MM.1S (cell line): ENCODE measurements at regions not wholly inside any gene's neighbourhood (a gene's known extent, or its start where the extent isn't known, plus 50 kb on each side); places are given as distances from the start of the nearest gene placed in this dataset.

Experiments used
- DNase-seq: peaks from one replicate; pipeline ENCODE4 v3.0.0-alpha.2; 2015
- H2AFZ ChIP-seq: fragments of 300-600 bp; sonication (generic); 2 replicates; pipeline ENCODE4 v1.6.0; 2016; ENCODE audit warnings: antibody characterized with exemption, low read length
- H3F3A ChIP-seq: fragments of 300-600 bp; sonication (generic); 2 replicates; pipeline ENCODE4 v1.6.1; 2016; ENCODE audit warnings: mild to moderate bottlenecking, antibody characterized with exemption, low read length, moderate library complexity, mixed read lengths; ENCODE audit not compliant: insufficient read depth
- H3K27ac ChIP-seq: fragments of 300-600 bp; sonication (generic); 2 replicates; pipeline ENCODE4 v1.5.1; 2016; ENCODE audit warnings: mild to moderate bottlenecking, low read length
- H3K27me3 ChIP-seq: fragments of 300-600 bp; sonication (generic); replicated peaks from 2 replicates; pipeline ENCODE4 v1.6.0; 2016; ENCODE audit warnings: low read length; ENCODE audit not compliant: insufficient read depth
- H3K36me3 ChIP-seq: fragments of 300-600 bp; sonication (generic); replicated peaks from 2 replicates; pipeline ENCODE4 v1.6.1; 2016; ENCODE audit warnings: mild to moderate bottlenecking, low read length, mixed read lengths; ENCODE audit not compliant: insufficient read depth
- H3K4me1 ChIP-seq: fragments of 300-600 bp; sonication (generic); 2 replicates; pipeline ENCODE4 v1.6.1; 2016; ENCODE audit warnings: low read length, mixed read lengths
- H3K4me2 ChIP-seq: fragments of 300-600 bp; sonication (generic); 2 replicates; pipeline ENCODE4 v1.6.0; 2016; ENCODE audit warnings: low read depth, low read length
- H3K4me3 ChIP-seq: fragments of 300-600 bp; sonication (generic); 2 replicates; pipeline ENCODE4 v1.5.1; 2016; ENCODE audit warnings: low read length, mixed read lengths
- H3K79me2 ChIP-seq: fragments of 300-600 bp; sonication (generic); 2 replicates; pipeline ENCODE4 v1.6.1; 2016; ENCODE audit warnings: mixed run types, low read length, mixed read lengths
- H3K9ac ChIP-seq: fragments of 300-600 bp; sonication (generic); 2 replicates; pipeline ENCODE4 v1.6.1; 2016; ENCODE audit warnings: low read length, mixed read lengths
- H3K9me2 ChIP-seq: fragments of 300-600 bp; sonication (generic); replicated peaks from 2 replicates; pipeline ENCODE4 v1.6.1; 2016; ENCODE audit warnings: mild to moderate bottlenecking, low read length, mixed read lengths; ENCODE audit not compliant: insufficient read depth
- H3K9me3 ChIP-seq: fragments of 300-600 bp; sonication (generic); replicated peaks from 2 replicates; pipeline ENCODE4 v1.6.1; 2016; ENCODE audit warnings: mild to moderate bottlenecking, low read length, mixed read lengths; ENCODE audit not compliant: insufficient read depth
- H4K20me1 ChIP-seq: fragments of 300-600 bp; sonication (generic); 2 replicates; pipeline ENCODE4 v1.6.1; 2016; ENCODE audit warnings: mild to moderate bottlenecking, low read length, moderate library complexity, mixed read lengths; ENCODE audit not compliant: insufficient read depth
- CTCF ChIP-seq: fragments of 300-600 bp; sonication (generic); IDR thresholded peaks from 2 replicates; pipeline ENCODE4 v1.5.1; 2016; ENCODE audit warnings: antibody characterized with exemption, low read length, mixed read lengths
- EZH2 ChIP-seq: fragments of 300-600 bp; sonication (generic); optimal IDR thresholded peaks from 2 replicates; pipeline ENCODE3; 2017; ENCODE audit warnings: low read depth, mild to moderate bottlenecking, antibody characterized with exemption, low read length, mixed read lengths
- EZH2phosphoT487 ChIP-seq: fragments of 300-600 bp; sonication (generic); IDR thresholded peaks from 2 replicates; pipeline ENCODE4 v1.6.1; 2018; ENCODE audit warnings: antibody characterized with exemption, low read length

DNA sequence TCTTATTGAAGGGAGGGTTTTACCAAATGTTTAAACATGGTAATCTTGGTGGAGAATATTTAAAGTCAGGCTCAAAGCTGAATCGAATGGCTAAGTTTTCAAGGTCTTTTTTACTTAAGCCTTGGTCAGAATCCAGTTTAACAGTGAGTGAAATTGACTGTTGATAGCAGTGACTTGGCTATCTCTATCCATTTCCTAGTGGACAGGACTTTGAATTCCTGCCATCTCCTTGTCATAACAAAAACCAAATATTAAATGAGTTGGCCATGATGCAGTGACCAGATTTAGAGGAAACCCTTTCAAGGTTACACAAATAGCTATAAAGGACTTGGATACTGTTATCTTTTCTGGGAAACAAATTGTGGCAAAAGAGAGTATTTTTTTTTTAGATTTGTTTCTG is 92.0 kb downstream of the JRKL start:
- Histone ChIP-seq H3K9me3 (no peaks in the 10 kb centered on the region), H3K79me2 (no peaks in the 10 kb centered on the region), H3K9ac (no peak overlapping the region), H3K36me3 (no peaks in the 10 kb centered on the region), H4K20me1 (no peaks in the 10 kb centered on the region), H3F3A (no peaks in the 10 kb centered on the region), H3K9me2 (no peaks in the 10 kb centered on the region), H3K4me3 (no peak overlapping the region), H3K27me3 (no peaks in the 10 kb centered on the region), H3K4me1 (no peaks in the 10 kb centered on the region), H2AFZ (no peak overlapping the region), H3K27ac (no peak overlapping the region), H3K4me2 (no peak overlapping the region)
- no peak for DNase-seq
- TF ChIP-seq EZH2phosphoT487 = no peak
- TF ChIP-seq CTCF = no peak
- no peak for TF ChIP-seq EZH2

DNA sequence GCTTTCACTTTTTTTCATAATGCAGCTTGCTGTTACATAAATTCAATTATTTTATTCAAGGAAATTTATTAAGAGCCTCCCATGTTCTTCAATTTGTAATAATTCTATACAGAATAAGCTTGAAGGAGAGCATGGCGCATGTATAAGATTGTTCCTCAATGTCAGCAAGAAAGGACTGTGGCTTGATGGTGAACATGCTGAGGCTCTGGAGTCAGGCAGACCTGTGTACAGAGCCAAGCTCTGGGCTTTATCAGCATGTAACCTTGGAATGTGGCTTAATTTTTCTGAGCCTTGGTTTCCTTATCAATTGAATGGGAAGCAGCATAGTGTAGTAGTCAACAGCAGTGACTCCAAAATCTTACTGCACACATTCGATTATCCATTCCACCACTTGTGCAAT is 92.4 kb downstream of the JRKL start:
- Histone ChIP-seq H4K20me1 (no peaks in the 10 kb centered on the region), H3K27ac (no peak overlapping the region), H3F3A (no peaks in the 10 kb centered on the region), H3K79me2 (no peaks in the 10 kb centered on the region), H3K27me3 (no peaks in the 10 kb centered on the region), H3K9me2 (no peaks in the 10 kb centered on the region), H2AFZ (no peak overlapping the region), H3K36me3 (no peaks in the 10 kb centered on the region), H3K9me3 (no peaks in the 10 kb centered on the region), H3K4me3 (no peak overlapping the region), H3K4me2 (no peak overlapping the region), H3K4me1 (no peaks in the 10 kb centered on the region), H3K9ac (no peak overlapping the region)
- DNase-seq = no peak
- TF ChIP-seq CTCF (no peak), EZH2phosphoT487 (no peak), EZH2 (no peak)

DNA sequence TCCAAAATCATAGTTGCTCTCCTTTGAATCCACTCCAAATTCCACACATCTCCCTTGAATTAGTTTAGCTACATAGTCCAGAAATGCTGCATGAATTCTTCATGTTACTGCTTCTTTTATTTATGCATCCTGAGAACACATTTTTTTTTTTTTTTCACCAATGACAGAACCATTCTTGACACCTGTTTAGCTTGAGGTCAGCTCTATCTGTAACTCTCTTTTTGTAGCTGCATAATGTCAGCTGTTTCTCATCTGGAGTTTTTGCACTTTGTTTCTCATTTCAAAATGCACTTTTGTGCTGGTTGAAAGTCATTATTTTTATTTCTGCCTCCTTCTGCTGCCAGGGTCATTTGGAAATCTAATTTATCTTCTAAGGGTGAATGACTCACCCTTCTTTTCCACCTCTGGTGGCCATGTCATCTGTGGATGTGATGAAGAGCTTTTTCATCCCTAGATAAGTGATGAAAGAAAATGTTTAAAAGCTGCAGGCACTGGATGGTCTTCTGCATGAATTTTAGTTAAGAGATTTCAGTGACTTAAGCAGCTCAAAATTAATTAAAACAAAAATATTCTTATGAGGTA is 93.7 kb downstream of the JRKL start:
- Histone ChIP-seq H3F3A (no peaks in the 10 kb centered on the region), H3K9ac (no peak overlapping the region), H3K4me2 (no peak overlapping the region), H3K36me3 (no peaks in the 10 kb centered on the region), H3K79me2 (no peaks in the 10 kb centered on the region), H3K9me3 (no peaks in the 10 kb centered on the region), H4K20me1 (no peaks in the 10 kb centered on the region), H3K27me3 (no peaks in the 10 kb centered on the region), H3K4me3 (no peak overlapping the region), H3K27ac (no peak overlapping the region), H2AFZ (no peak overlapping the region), H3K9me2 (no peaks in the 10 kb centered on the region), H3K4me1 (no peaks in the 10 kb centered on the region)
- no peak for TF ChIP-seq EZH2
- no peak for DNase-seq

DNA sequence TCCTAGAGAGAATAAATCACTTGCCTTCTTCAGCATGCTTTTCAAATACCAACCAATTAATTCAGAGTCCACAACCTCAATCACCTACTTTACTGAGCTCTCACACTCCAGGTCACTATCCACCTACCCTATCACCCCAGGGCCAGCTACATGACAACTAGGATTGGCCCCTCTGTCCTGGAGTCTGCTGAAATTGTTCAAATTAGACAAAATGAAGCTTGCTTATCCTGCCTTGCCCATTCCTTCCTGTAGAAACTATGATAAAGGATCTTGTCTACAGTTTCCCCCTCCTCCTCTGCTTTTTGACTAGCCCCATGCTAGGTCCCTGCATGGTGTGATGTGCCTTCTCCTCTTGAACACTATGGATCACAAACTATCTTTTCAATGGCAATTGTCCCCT is 94.5 kb downstream of the JRKL start:
- Histone ChIP-seq H3K79me2 (no peaks in the 10 kb centered on the region), H3K4me3 (no peak overlapping the region), H3K36me3 (no peaks in the 10 kb centered on the region), H4K20me1 (no peaks in the 10 kb centered on the region), H2AFZ (no peak overlapping the region), H3K4me2 (no peak overlapping the region), H3K9me3 (no peaks in the 10 kb centered on the region), H3K4me1 (no peaks in the 10 kb centered on the region), H3K27me3 (no peaks in the 10 kb centered on the region), H3F3A (no peaks in the 10 kb centered on the region), H3K27ac (no peak overlapping the region), H3K9me2 (no peaks in the 10 kb centered on the region), H3K9ac (no peak overlapping the region)
- no peak for DNase-seq
- TF ChIP-seq EZH2phosphoT487 (no peak), EZH2 (no peak), CTCF (no peak)
